Testis (tissue), 2 donors: ENCODE measurements at regions not wholly inside any gene's neighbourhood (a gene's known extent, or its start where the extent isn't known, plus 50 kb on each side); places are given as distances from the start of the nearest gene placed in this dataset.

Experiments used
- CTCF ChIP-seq, 3 experiments: fragments of 450-650 bp in 2 of 3; fragments of 200-600 bp in 1 of 3; sonication (generic) in 1 of 3; IDR thresholded peaks; one replicate each; pipeline ENCODE4 v1.5.1; 2016 to 2019; ENCODE audit warnings: antibody characterized with exemption in 3 of 3, mild to moderate bottlenecking in 2 of 3, moderate library complexity in 1 of 3
- POLR2A ChIP-seq: fragments of 450-650 bp; IDR thresholded peaks from one replicate; pipeline ENCODE4 v1.6.1; 2017; ENCODE audit warnings: antibody characterized with exemption, mild to moderate bottlenecking, moderate library complexity

- TF ChIP-seq CTCF (IDR thresholded peaks at IDR 0.05) (no peak), POLR2A (no peak)
These were observed 161.1 kb upstream of the RRP15 start for GRCh38 chr1:218123968-218124367.
